ENCODE measurements at regions not wholly inside any gene's neighbourhood (a gene's known extent, or its start where the extent isn't known, plus 50 kb on each side); places are given as distances from the start of the nearest gene placed in this dataset.

- TF ChIP-seq YY1 (IDR thresholded peaks at IDR 0.05; ENCODE audit: low read depth) (no peak), CTCF (IDR thresholded peaks at IDR 0.05) (no peak), GABPA (IDR thresholded peaks at IDR 0.05; ENCODE audit: low read depth) (no peak), SMC3 (IDR thresholded peaks at IDR 0.05; ENCODE audit: low read depth, low read length) (no peak), EZH2phosphoT487 (IDR thresholded peaks at IDR 0.05; ENCODE audit: borderline replicate concordance, low read depth) (no peak), RCOR1 (IDR thresholded peaks at IDR 0.05; ENCODE audit: low read length) (no peak), PBX3 (IDR thresholded peaks at IDR 0.05) (no peak), POLR2AphosphoS5 (IDR thresholded peaks at IDR 0.05; ENCODE audit: low read depth, low read length) (no peak), NRF1 (IDR thresholded peaks at IDR 0.05; ENCODE audit: low read depth, low read length) (no peak), SIN3A (IDR thresholded peaks at IDR 0.05; ENCODE audit: borderline replicate concordance, low read depth, low read length) (no peak), ZBTB33 (IDR thresholded peaks at IDR 0.05; ENCODE audit: borderline replicate concordance, low read depth) (no peak), REST (IDR thresholded peaks at IDR 0.05; ENCODE audit: low read depth, low read length) (no peak)
Observed at GRCh38 chr10:128405450-128405849, 279.2 kb upstream of the MKI67 start.
